ENCODE measurements at regions not wholly inside any gene's neighbourhood (a gene's known extent, or its start where the extent isn't known, plus 50 kb on each side); places are given as distances from the start of the nearest gene placed in this dataset.
"Not testable (repeated sequence)": the region's sequence is repeated elsewhere in the genome, so short reads cannot be mapped to it uniquely, and the experiment has no call there.

GRCh38 chr5:143613329-143613728 lies 198.6 kb upstream of the HMHB1 start:
- no peak for DNase-seq (ENCODE audit: low read depth)

GRCh38 chr5:143610946-143611345 lies 201.0 kb upstream of the HMHB1 start:
- in situ Hi-C loops (cut with HindIII; ENCODE audit: low pct_unique_long_range_greater_than_20kb, low sequenced_read_pairs), result no loop called here
- DNase-seq (ENCODE audit: low read depth), result no peak

More at GRCh38 chr5:143613329-143613728, 198.6 kb upstream of the HMHB1 start:
- in situ Hi-C loops (cut with HindIII; ENCODE audit: low pct_unique_long_range_greater_than_20kb, low sequenced_read_pairs), result no loop called here

GRCh38 chr5:143606043-143606752 lies 202.7 kb upstream of the NR3C1 start:
- no peak for DNase-seq (ENCODE audit: low read depth)
- in situ Hi-C loops (cut with HindIII; ENCODE audit: low pct_unique_long_range_greater_than_20kb, low sequenced_read_pairs), result no loop called here

GRCh38 chr5:143605403-143606005 lies 202.0 kb upstream of the NR3C1 start:
- in situ Hi-C loops (cut with HindIII; ENCODE audit: low pct_unique_long_range_greater_than_20kb, low sequenced_read_pairs), result no loop called here
- no peak for DNase-seq (ENCODE audit: low read depth)

GRCh38 chr5:143601917-143602333 lies 198.4 kb upstream of the NR3C1 start:
- in situ Hi-C loops (cut with HindIII; ENCODE audit: low pct_unique_long_range_greater_than_20kb, low sequenced_read_pairs), result no loop called here
- no peak for DNase-seq (ENCODE audit: low read depth)

- in situ Hi-C loops (cut with HindIII; ENCODE audit: low pct_unique_long_range_greater_than_20kb, low sequenced_read_pairs), result no loop called here
- DNase-seq (ENCODE audit: low read depth), result no peak
These were observed 197.9 kb upstream of the NR3C1 start for GRCh38 chr5:143601357-143601756.

GRCh38 chr5:143600396-143601075 lies 197.1 kb upstream of the NR3C1 start:
- DNase-seq (ENCODE audit: low read depth), result no peak
- in situ Hi-C loops (cut with HindIII; ENCODE audit: low pct_unique_long_range_greater_than_20kb, low sequenced_read_pairs), result no loop called here

GRCh38 chr5:143599474-143599873 lies 196.0 kb upstream of the NR3C1 start:
- in situ Hi-C loops (cut with HindIII; ENCODE audit: low pct_unique_long_range_greater_than_20kb, low sequenced_read_pairs), result no loop called here
- DNase-seq (ENCODE audit: low read depth), result no peak

GRCh38 chr5:143596824-143597223 lies 193.3 kb upstream of the NR3C1 start:
- in situ Hi-C loops (cut with HindIII; ENCODE audit: low pct_unique_long_range_greater_than_20kb, low sequenced_read_pairs), result no loop called here
- DNase-seq (ENCODE audit: low read depth), result no peak

GRCh38 chr5:143594902-143595818 lies 191.7 kb upstream of the NR3C1 start:
- in situ Hi-C loops (cut with HindIII; ENCODE audit: low pct_unique_long_range_greater_than_20kb, low sequenced_read_pairs), result no loop called here
- DNase-seq (ENCODE audit: low read depth), result peak; percentile 69

GRCh38 chr5:143593723-143594122 lies 190.2 kb upstream of the NR3C1 start:
- in situ Hi-C loops (cut with HindIII; ENCODE audit: low pct_unique_long_range_greater_than_20kb, low sequenced_read_pairs), result no loop called here
- no peak for DNase-seq (ENCODE audit: low read depth)

- no peak for DNase-seq (ENCODE audit: low read depth)
- in situ Hi-C loops (cut with HindIII; ENCODE audit: low pct_unique_long_range_greater_than_20kb, low sequenced_read_pairs), result no loop called here
These were observed 189.2 kb upstream of the NR3C1 start for GRCh38 chr5:143592648-143593047.

- in situ Hi-C loops (cut with HindIII; ENCODE audit: low pct_unique_long_range_greater_than_20kb, low sequenced_read_pairs), result no loop called here
- DNase-seq (ENCODE audit: low read depth), result no peak
These were observed 185.6 kb upstream of the NR3C1 start for GRCh38 chr5:143588933-143589662.

- in situ Hi-C loops (cut with HindIII; ENCODE audit: low pct_unique_long_range_greater_than_20kb, low sequenced_read_pairs); DNase-seq (ENCODE audit: low read depth): not testable (repeated sequence)
These were observed 184.6 kb upstream of the NR3C1 start for GRCh38 chr5:143588121-143588520.

- in situ Hi-C loops (cut with HindIII; ENCODE audit: low pct_unique_long_range_greater_than_20kb, low sequenced_read_pairs), result no loop called here
- no peak for DNase-seq (ENCODE audit: low read depth)
These were observed 183.4 kb upstream of the NR3C1 start for GRCh38 chr5:143586781-143587362.

GRCh38 chr5:143585970-143586369 lies 182.5 kb upstream of the NR3C1 start:
- in situ Hi-C loops (cut with HindIII; ENCODE audit: low pct_unique_long_range_greater_than_20kb, low sequenced_read_pairs), result no loop called here
- DNase-seq (ENCODE audit: low read depth), result no peak

GRCh38 chr5:143583409-143583808 lies 179.9 kb upstream of the NR3C1 start:
- DNase-seq (ENCODE audit: low read depth), result no peak
- in situ Hi-C loops (cut with HindIII; ENCODE audit: low pct_unique_long_range_greater_than_20kb, low sequenced_read_pairs), result no loop called here

GRCh38 chr5:143582869-143583268 lies 179.4 kb upstream of the NR3C1 start:
- in situ Hi-C loops (cut with HindIII; ENCODE audit: low pct_unique_long_range_greater_than_20kb, low sequenced_read_pairs), result no loop called here
- peak; percentile 6 for DNase-seq (ENCODE audit: low read depth)
